COR-L47 (cell line): ENCODE measurements at regions not wholly inside any gene's neighbourhood (a gene's known extent, or its start where the extent isn't known, plus 50 kb on each side); places are given as distances from the start of the nearest gene placed in this dataset.

ENCODE experiments used
- DNase-seq: peaks from one replicate; lab custom pipeline; 2025; lab: John Stamatoyannopoulos, UW

DNA sequence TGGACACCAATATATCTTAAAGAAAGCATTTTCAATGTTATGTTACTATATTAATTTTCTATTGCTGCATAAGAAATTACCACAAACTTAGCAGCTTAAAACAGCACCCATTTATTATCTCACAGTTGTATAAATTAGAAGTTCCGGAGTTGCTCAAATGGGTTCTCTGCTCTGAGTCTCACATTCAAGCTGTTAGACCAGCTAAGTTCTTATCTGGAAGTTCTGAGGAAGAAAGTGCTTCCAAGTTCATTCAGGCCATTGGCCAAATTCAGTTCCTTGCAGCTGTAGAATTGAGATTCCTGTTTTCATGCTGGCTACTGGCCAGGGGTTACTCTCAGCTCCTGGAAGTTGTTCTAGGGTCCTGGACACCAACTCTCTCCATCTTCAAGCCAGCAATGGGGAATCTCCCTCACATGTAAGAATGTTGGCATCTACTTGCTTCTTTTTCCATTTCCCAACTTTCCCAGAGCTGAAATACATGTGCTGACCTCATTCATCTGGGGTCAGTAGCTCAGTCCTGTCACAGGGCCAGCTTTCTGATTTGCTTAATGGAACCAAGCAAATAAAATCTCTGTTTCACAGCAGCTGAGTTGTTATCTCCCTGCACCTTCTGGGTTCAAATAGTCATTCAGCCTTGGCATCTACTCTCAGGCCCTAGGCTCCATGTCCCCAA, 99.6 kb upstream of the INTU start:
- no peak for DNase-seq

- DNase-seq, result no peak
These were observed 98.5 kb upstream of the INTU start for GRCh38 chr4:127534041-127534825.

GRCh38 chr4:127538016-127538415, 94.7 kb upstream of the INTU start:
- no peak for DNase-seq

DNA sequence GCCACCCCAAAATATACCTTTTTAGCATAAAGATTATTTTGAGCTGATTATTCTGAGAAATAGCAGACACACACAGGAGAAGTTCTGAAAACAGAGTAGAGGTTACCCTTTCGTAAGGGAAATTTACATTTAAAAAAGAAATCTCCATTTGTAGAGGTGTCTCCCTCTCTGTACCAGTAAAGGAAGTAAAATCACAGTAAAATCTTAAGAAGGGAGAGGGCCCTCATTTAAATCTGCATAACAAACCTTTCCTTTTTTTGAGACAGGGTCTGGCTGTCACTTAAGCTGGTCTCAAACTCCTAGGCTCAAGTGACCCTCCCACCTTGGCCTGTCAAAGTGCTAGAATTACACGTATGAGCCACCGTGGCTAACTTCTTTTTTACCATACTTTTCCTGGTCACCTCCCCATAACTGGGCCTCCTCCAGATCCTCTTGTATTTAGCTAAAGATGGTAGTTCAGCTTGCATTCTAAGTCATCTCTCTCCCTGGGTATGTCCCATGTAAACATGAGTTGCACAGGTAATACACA, 92.2 kb upstream of the INTU start:
- no peak for DNase-seq

GRCh38 chr4:127545271-127545670, 87.5 kb upstream of the INTU start:
- no peak for DNase-seq

- no peak for DNase-seq
These were observed 83.5 kb upstream of the INTU start for GRCh38 chr4:127548990-127549925.

DNA sequence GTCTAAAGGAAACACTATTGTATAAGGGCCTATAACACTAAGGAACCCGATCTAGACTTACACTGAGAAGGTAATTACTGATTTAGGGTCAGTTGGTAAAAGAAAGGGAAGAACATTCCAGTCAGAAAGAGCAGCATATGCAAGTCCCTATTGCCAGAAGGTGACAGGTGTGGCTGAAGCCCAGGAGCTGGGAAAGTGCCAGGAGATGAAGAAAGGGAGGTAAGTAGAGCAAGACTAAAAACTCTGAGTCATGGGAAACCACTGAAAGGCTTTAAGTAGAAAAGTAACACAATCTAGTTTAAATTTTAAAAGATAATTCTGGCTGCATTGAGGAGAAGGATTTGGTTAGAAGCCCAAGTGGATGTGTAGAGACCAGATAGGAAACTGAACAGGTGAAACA, 77.7 kb upstream of the INTU start:
- DNase-seq, result no peak

DNA sequence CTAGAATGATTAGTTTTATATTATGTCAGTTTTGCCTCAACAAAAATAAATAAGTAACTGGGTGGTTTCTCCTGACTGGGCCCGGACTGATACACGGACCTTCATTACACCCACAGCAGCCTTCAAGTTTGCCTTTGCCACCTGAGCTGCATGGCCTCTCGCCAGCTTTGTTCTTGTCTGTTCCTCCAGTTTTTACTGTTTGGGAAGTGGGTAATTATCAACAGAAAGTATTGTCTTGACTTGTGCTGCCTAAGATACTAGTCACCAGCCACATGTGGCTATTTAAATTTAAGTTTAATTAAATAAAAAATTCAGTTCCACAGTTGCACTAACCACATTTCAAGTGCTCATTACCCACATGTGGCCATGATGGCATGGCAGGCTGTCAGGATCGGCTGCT, 74.7 kb upstream of the INTU start:
- DNase-seq, result no peak

- DNase-seq, result no peak
These were observed 74.0 kb upstream of the INTU start for GRCh38 chr4:127558489-127559407.

DNA sequence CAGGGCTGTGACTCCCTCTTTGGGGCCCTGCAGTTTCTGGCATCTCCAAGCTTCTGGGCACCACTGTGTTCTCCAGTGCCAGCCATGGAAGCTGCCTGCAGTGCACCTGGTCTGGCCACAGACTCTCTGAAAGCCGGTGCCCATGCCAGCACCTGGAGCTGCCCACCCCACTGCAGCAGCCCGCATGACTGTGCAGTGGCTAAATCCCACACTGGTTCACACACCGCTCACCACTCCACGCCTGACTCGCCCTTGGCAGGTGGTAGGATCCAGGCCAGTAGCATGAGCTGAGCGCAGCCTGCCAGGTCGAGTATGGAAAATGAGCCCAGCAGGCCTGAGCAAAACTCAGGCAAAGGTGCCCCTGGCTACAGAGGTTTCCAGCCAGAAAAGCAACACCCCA, 72.8 kb upstream of the INTU start:
- no peak for DNase-seq

- no peak for DNase-seq
These were observed 72.0 kb upstream of the INTU start for GRCh38 chr4:127560755-127561154.

DNA sequence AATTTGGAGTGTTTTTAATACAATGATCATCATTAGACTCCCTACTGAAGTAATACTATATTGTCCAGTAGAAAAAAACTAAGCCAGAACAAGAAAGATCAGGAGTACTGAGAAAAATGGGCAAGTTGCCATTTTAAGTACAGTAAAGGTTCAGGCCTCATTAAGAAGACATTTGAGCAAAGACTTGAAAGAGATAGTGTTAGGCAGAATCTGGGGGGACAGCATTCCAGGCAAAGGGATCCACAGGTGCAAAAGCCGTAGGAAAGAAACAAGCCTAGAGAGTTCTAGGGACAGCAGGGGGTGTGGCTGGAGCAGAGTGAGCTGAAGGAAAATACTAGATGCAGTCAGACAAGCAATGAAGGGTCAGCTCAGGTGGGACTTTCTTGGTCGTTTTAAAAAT, 58.1 kb upstream of the INTU start:
- DNase-seq, result no peak

DNA sequence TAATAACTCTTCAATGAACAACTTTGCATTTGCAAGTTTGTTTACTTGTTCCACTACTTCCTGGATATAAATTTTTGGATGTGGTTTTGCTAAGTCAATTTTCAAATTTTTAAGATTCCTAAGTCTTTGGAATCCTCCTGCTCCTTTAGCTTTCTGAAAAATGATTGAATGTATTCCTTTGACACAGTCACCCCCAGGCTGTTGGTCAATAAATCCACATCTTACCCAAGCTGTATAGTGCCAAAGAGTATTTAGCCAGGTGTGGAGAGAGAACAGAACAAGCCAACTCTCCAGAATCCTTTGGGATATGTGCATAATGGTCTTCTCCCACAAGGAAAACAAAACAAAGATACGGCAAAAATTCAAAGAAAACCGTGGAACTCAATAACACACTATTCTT, 56.9 kb upstream of the INTU start:
- DNase-seq, result no peak

GRCh38 chr4:127578491-127578890, 54.3 kb upstream of the INTU start:
- DNase-seq, result no peak

- no peak for DNase-seq
These were observed 53.8 kb upstream of the INTU start for GRCh38 chr4:127578967-127579366.

GRCh38 chr4:127579821-127580220, 52.9 kb upstream of the INTU start:
- no peak for DNase-seq

DNA sequence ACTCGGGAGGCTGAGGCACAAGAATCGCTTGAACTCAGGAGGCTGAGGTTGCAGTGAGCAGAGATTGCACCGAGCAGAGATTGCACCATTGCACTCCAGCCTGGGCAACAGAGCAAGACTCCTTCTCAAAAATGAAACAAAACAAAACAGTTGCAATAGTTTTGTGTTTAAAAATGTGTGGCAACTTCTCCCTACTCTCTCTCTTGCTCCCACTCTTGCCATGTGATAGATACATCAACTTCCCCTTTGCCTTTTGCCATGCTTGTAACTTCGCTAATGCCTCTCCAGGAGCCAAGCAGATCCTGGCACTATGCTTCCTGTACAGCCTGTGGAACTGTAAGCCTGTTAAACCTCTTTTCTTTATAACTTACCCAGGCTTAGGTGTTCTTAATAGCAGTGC, 52.5 kb upstream of the INTU start:
- no peak for DNase-seq

- no peak for DNase-seq
These were observed 51.9 kb upstream of the INTU start for GRCh38 chr4:127580891-127581290.
